ENCODE measurements at regions not wholly inside any gene's neighbourhood (a gene's known extent, or its start where the extent isn't known, plus 50 kb on each side); places are given as distances from the start of the nearest gene placed in this dataset.

- H3K9me3 ChIP-seq = no peaks in the 10 kb centered on the region
Measured at GRCh38 chr3:150165396-150166094, 194.8 kb upstream of the PFN2 start.

GRCh38 chr3:150161011-150161410 lies 190.3 kb upstream of the PFN2 start:
- Histone ChIP-seq H3K27ac (no peak overlapping the region), H3K9me3 (no peaks in the 10 kb centered on the region), H3K4me3 (no peak overlapping the region), H3K4me1 (replicated peaks) (no peaks in the 10 kb centered on the region), H3K36me3 (no peaks in the 10 kb centered on the region), H3K27me3 (replicated peaks; ENCODE audit: insufficient read depth) (no peaks in the 10 kb centered on the region)
- DNase-seq (ENCODE audit: low spot score) = no peak
- TF ChIP-seq CTCF (IDR thresholded peaks at IDR 0.05) (no peak), POLR2AphosphoS5 (IDR thresholded peaks at IDR 0.05) (no peak), POLR2A (IDR thresholded peaks at IDR 0.05) (no peak)
- WGBS = 97% methylated on average over 3 of the region's 3 CpGs
- intact Hi-C loops (cut with DNase I) = no loop called here

More at GRCh38 chr3:150165396-150166094, 194.8 kb upstream of the PFN2 start:
- Histone ChIP-seq H3K4me1 (replicated peaks) (no peaks in the 10 kb centered on the region), H3K27ac (no peak overlapping the region), H3K36me3 (no peaks in the 10 kb centered on the region), H3K27me3 (replicated peaks; ENCODE audit: insufficient read depth) (no peaks in the 10 kb centered on the region), H3K4me3 (no peak overlapping the region)
- intact Hi-C loops (cut with DNase I) = no loop called here
- no peak for TF ChIP-seq POLR2AphosphoS5 (IDR thresholded peaks at IDR 0.05)
- no peak for TF ChIP-seq CTCF (IDR thresholded peaks at IDR 0.05)
- TF ChIP-seq POLR2A (IDR thresholded peaks at IDR 0.05) = no peak
- no peak for DNase-seq (ENCODE audit: low spot score)

DNA sequence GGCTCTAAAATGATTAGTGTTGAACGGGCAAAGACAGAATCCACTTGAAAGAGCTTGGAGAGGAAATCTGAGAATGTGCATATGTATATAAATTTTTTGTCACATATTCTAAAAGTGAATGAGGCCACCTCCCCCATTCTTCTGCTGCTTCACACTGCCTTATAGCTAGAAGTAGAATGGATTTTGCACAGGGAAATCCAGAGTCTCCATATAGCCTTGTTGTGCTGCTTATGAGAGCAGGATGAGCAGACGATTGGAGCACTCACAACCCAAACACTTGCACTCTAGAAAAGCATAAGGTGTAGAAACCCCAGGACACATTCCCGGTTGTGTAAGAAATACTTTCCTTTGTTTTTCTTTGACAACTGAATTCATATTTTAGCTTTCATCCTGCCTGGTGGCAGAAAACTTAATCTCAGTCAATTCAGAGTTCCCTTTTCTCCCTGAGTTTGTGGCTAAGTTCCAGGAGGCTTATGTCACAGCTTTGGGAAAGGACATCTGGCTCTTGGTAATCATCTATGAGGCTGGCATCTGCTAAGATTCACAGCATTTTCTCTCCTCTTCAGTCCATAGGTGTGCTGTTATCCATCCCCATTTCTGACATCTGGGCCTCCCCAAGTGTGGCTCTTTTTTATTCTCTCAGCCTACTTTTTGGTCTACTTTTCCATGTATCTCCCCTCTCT lies 188.4 kb upstream of the PFN2 start:
- H3K9me3 ChIP-seq = no peaks in the 10 kb centered on the region
- H3K4me1 ChIP-seq (replicated peaks) = no peaks in the 10 kb centered on the region
- no peak for TF ChIP-seq POLR2AphosphoS5 (IDR thresholded peaks at IDR 0.05)
- TF ChIP-seq POLR2A (IDR thresholded peaks at IDR 0.05) = no peak
- no peak for TF ChIP-seq CTCF (IDR thresholded peaks at IDR 0.05)
- H3K4me3 ChIP-seq = no peak overlapping the region
- no peak overlapping the region for H3K27ac ChIP-seq
- H3K36me3 ChIP-seq = no peaks in the 10 kb centered on the region
- WGBS = 70% methylated on average over 3 of the region's 3 CpGs
- no peaks in the 10 kb centered on the region for H3K27me3 ChIP-seq (replicated peaks; ENCODE audit: insufficient read depth)
- intact Hi-C loops (cut with DNase I) = no loop called here
- no peak for DNase-seq (ENCODE audit: low spot score)

- no peak overlapping the region for H3K4me3 ChIP-seq
- intact Hi-C loops (cut with DNase I) = no loop called here
- 89% methylated on average over 2 of the region's 2 CpGs for WGBS
- H3K27me3 ChIP-seq (replicated peaks; ENCODE audit: insufficient read depth) = no peaks in the 10 kb centered on the region
- TF ChIP-seq CTCF (IDR thresholded peaks at IDR 0.05) (no peak), POLR2A (IDR thresholded peaks at IDR 0.05) (no peak), POLR2AphosphoS5 (IDR thresholded peaks at IDR 0.05) (no peak)
- H3K27ac ChIP-seq = peak overlapping the region in 1 of 2 donors; percentile 2
- H3K9me3 ChIP-seq = no peaks in the 10 kb centered on the region
- H3K4me1 ChIP-seq (replicated peaks) = no peaks in the 10 kb centered on the region
- DNase-seq (ENCODE audit: low spot score) = no peak
- H3K36me3 ChIP-seq = no peaks in the 10 kb centered on the region
Measured at GRCh38 chr3:150152567-150152966, 181.9 kb upstream of the PFN2 start.

DNA sequence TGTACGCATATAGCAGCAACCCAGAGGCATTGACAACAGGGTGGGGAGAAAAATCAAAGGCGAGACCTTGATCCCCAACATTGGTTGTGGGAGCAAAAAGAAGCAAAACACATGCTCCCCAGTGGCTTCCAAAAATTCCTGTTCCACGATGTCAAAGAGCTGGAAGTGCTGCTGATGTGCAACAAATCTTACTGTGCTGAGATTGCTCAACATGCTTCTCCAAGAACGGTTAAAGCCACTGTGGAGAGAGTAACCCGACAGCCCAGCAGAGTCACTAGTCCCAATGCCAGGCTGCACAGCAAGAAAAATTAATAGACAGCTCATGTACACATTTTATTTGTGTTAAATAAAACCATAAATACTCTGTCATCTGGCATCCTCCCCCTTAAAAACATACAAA lies 179.9 kb upstream of the PFN2 start:
- no peaks in the 10 kb centered on the region for H3K27me3 ChIP-seq (replicated peaks; ENCODE audit: insufficient read depth)
- WGBS = 71% methylated on average over 5 of the region's 5 CpGs
- no peak overlapping the region for H3K4me3 ChIP-seq
- H3K9me3 ChIP-seq = no peaks in the 10 kb centered on the region
- TF ChIP-seq POLR2A (IDR thresholded peaks at IDR 0.05) (no peak), POLR2AphosphoS5 (IDR thresholded peaks at IDR 0.05) (no peak), CTCF (IDR thresholded peaks at IDR 0.05) (no peak)
- intact Hi-C loops (cut with DNase I) = no loop called here
- no peaks in the 10 kb centered on the region for H3K36me3 ChIP-seq
- no peak for DNase-seq (ENCODE audit: low spot score)
- H3K27ac ChIP-seq = peak overlapping the region in 1 of 2 donors; percentile 71
- H3K4me1 ChIP-seq (replicated peaks) = no peaks in the 10 kb centered on the region
